ENCODE measurements at regions not wholly inside any gene's neighbourhood (a gene's known extent, or its start where the extent isn't known, plus 50 kb on each side); places are given as distances from the start of the nearest gene placed in this dataset.

DNA sequence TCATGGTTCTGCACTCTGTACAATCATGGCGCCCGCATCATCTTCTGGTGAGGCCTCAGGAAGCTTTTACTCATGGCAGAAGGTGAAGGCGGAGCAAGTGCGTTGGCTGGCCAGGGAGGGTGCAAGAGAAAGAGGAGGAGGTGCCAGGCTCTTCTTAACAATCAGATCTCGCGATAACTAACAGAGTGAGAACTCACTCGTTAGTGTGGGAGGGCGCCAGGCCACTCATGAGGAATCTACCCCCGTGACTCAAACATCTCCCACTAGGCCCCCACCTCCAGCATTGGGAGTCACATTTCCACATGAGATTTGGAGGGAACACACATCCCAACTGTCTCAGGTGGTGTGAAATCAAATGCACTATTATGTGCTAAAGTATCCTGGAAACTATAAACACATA, 220.2 kb upstream of the CSF3R start:
- CTCF ChIA-PET, result no interaction called here
- Mint-ChIP-seq H3K9me3 (ENCODE audit: low read depth, unreplicated experiment) (no peaks in the 10 kb centered on the region), H3K27ac (ENCODE audit: unreplicated experiment) (no peak overlapping the region), H3K4me1 (ENCODE audit: low read depth, unreplicated experiment) (peaks cover 5% of the 10 kb centered on the region), H3K36me3 (ENCODE audit: insufficient read depth, unreplicated experiment) (no peaks in the 10 kb centered on the region), H3K4me3 (ENCODE audit: low read depth, unreplicated experiment) (no peak overlapping the region), H3K27me3 (ENCODE audit: unreplicated experiment) (no peaks in the 10 kb centered on the region)
- BruUV-seq (replicated peaks), result no TSS peak
- intact Hi-C loops (cut with micrococcal nuclease; ENCODE audit: unreplicated experiment), result loop anchor here (1.0 to 10.0 kb wide), 3 partner anchors 222 to 474 kb away; no protein-coding TSS in a partner anchor
- DNase-seq, result no peak
- TF ChIP-seq, protein P1, sequence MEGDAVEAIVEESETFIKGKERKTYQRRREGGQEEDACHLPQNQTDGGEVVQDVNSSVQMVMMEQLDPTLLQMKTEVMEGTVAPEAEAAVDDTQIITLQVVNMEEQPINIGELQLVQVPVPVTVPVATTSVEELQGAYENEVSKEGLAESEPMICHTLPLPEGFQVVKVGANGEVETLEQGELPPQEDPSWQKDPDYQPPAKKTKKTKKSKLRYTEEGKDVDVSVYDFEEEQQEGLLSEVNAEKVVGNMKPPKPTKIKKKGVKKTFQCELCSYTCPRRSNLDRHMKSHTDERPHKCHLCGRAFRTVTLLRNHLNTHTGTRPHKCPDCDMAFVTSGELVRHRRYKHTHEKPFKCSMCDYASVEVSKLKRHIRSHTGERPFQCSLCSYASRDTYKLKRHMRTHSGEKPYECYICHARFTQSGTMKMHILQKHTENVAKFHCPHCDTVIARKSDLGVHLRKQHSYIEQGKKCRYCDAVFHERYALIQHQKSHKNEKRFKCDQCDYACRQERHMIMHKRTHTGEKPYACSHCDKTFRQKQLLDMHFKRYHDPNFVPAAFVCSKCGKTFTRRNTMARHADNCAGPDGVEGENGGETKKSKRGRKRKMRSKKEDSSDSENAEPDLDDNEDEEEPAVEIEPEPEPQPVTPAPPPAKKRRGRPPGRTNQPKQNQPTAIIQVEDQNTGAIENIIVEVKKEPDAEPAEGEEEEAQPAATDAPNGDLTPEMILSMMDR (IDR thresholded peaks at IDR 0.05; ENCODE audit: unreplicated experiment), result no peak

DNA sequence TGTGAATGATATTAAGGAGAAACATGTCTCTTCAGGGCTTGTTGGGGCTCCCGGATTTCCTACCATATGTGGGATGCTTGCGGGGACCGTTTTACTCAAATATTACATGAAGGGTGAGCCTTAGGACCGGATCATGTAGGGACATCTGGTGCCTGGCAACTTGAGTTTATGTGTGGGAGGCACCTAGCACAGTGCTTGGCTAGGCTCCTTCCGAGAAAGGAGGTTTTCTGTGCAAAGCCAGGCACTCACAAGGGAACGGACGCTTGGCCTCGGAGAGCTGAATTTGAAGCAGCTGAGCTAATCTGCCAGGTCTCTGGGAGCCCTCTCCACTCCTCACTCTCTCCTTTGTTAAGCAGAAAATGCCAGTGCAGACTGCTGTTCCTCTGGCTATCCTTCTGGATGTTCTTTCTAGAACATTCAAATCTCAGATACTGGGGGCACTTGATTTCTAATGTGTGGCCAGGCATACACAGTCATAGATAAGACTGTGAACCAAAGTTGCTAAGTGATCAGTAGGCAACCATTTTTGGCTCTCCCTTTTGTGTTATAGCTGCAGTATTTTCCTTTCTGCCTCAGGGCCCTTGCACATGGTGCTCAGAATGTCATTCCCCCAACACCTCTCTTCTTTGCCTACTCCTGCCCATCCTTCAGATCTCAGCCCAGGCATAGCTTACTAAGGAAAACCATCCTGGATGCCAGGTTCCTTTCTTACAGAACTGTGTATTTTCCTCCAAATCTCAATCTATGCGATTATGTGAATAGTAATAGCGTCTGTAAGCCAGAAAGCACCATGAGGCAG, 216.6 kb upstream of the CSF3R start:
- no TSS peak for BruUV-seq (replicated peaks)
- no peak overlapping the region for H3K4me3 Mint-ChIP-seq (ENCODE audit: low read depth, unreplicated experiment)
- no peaks in the 10 kb centered on the region for H3K9me3 Mint-ChIP-seq (ENCODE audit: low read depth, unreplicated experiment)
- H3K27ac Mint-ChIP-seq (ENCODE audit: unreplicated experiment), result no peak overlapping the region
- TF ChIP-seq, protein P1 (IDR thresholded peaks at IDR 0.05; ENCODE audit: unreplicated experiment), result no peak
- intact Hi-C loops (cut with micrococcal nuclease; ENCODE audit: unreplicated experiment), result no loop called here
- H3K4me1 Mint-ChIP-seq (ENCODE audit: low read depth, unreplicated experiment), result peaks cover 5% of the 10 kb centered on the region
- H3K27me3 Mint-ChIP-seq (ENCODE audit: unreplicated experiment), result no peaks in the 10 kb centered on the region
- no peak for DNase-seq
- CTCF ChIA-PET, result no interaction called here
- no peaks in the 10 kb centered on the region for H3K36me3 Mint-ChIP-seq (ENCODE audit: insufficient read depth, unreplicated experiment)

- no peaks in the 10 kb centered on the region for H3K36me3 Mint-ChIP-seq (ENCODE audit: insufficient read depth, unreplicated experiment)
Measured at GRCh38 chr1:36697836-36698605, 215.3 kb upstream of the CSF3R start.

GRCh38 chr1:36696261-36696940, 213.7 kb upstream of the CSF3R start:
- Mint-ChIP-seq H3K4me1 (ENCODE audit: low read depth, unreplicated experiment) (no peaks in the 10 kb centered on the region), H3K27ac (ENCODE audit: unreplicated experiment) (no peak overlapping the region), H3K9me3 (ENCODE audit: low read depth, unreplicated experiment) (no peaks in the 10 kb centered on the region), H3K27me3 (ENCODE audit: unreplicated experiment) (no peaks in the 10 kb centered on the region), H3K36me3 (ENCODE audit: insufficient read depth, unreplicated experiment) (no peaks in the 10 kb centered on the region), H3K4me3 (ENCODE audit: low read depth, unreplicated experiment) (no peak overlapping the region)
- TF ChIP-seq, protein P1 (IDR thresholded peaks at IDR 0.05; ENCODE audit: unreplicated experiment), result no peak
- intact Hi-C loops (cut with micrococcal nuclease; ENCODE audit: unreplicated experiment), result no loop called here
- CTCF ChIA-PET, result no interaction called here
- BruUV-seq (replicated peaks), result no TSS peak
- DNase-seq, result no peak

More at GRCh38 chr1:36697836-36698605, 215.3 kb upstream of the CSF3R start:
- Mint-ChIP-seq H3K27ac (ENCODE audit: unreplicated experiment) (no peak overlapping the region), H3K9me3 (ENCODE audit: low read depth, unreplicated experiment) (no peaks in the 10 kb centered on the region), H3K4me1 (ENCODE audit: low read depth, unreplicated experiment) (no peaks in the 10 kb centered on the region), H3K27me3 (ENCODE audit: unreplicated experiment) (no peaks in the 10 kb centered on the region), H3K4me3 (ENCODE audit: low read depth, unreplicated experiment) (no peak overlapping the region)
- TF ChIP-seq, protein P1 (IDR thresholded peaks at IDR 0.05; ENCODE audit: unreplicated experiment), result no peak
- intact Hi-C loops (cut with micrococcal nuclease; ENCODE audit: unreplicated experiment), result no loop called here
- DNase-seq, result no peak
- CTCF ChIA-PET, result no interaction called here
- no TSS peak for BruUV-seq (replicated peaks)

All from Calu3 (cell line).